ENCODE measurements at regions not wholly inside any gene's neighbourhood (a gene's known extent, or its start where the extent isn't known, plus 50 kb on each side); places are given as distances from the start of the nearest gene placed in this dataset.

DNA sequence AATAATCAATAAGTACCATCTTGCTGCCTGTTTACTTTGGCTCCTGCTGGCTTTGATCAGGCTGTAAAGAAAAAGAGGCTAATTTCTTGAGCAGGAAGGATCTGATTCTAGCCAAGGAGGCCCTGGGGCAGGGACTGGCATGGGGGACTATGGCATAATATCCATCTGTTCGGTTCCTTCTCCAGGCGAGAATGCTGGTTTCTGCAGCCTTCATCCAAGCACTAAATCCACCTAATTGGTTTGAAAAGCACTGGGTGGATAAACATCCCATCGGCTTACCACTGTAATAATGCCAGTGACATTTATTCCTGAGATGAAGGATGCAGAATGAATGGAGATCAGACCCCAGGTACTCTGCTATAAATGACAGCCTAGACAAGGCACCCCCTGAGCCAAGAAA, 180.0 kb upstream of the ASIC2 start:
- in situ Hi-C loops (cut with MboI; ENCODE audit: low sequenced_read_pairs): no loop called here

DNA sequence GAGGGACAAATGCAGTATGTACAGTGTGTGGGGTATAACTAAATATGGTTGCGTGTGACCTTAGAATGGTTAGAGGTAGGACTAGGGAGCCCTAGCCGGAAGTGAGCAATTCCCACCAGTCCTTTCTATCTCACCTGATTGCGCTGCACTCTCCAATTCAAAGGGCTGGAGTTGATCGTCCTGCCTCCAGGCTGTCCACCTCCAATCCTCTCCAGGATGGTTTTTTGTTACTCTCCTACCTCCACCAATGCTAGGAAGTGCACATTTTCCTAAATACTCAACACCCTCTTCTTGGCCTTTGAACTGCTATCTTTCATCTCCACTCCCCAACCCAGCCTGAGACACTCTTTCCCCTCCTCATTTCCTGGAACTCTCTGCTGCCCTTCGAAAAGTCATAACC, 181.7 kb upstream of the ASIC2 start:
- in situ Hi-C loops (cut with MboI; ENCODE audit: low sequenced_read_pairs): no loop called here

DNA sequence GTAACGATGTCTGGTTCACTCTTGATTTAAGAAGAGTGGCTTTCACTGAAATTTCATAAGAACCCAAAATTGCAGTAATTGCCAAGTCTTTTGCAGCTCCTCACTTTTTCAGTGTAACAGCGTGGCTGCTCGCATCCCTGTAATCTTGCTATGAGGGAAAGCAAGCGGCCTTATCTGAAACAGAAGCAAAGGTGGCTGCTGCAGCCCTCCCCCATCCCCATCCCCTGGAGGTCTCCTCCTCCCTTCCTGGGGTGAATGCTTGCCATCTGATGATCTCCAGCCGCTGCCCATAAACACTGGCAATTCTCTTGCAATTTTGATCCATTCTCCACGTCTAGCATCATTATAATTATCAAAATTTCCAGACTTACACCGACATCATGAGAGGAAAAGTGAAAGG, 182.5 kb upstream of the ASIC2 start:
- in situ Hi-C loops (cut with MboI; ENCODE audit: low sequenced_read_pairs): no loop called here

DNA sequence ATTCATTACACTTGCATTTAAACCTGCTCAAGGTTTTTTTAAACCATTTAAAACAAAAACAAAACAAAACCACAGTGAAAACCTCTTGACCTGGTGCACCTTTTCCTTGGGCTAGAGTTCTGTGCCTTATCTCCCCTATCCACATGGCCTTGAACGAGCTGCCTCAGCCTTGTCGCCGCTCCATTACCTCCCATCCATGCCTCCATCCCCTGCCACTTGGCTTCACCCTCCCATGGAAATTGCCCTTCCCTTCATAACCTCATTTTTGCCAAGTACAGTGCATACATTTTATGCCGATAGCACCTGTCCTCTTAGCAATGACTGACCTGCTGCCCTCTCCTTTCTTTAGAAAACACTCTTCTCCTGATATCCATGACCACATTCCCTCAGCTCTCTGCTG, 188.6 kb upstream of the ASIC2 start:
- in situ Hi-C loops (cut with MboI; ENCODE audit: low sequenced_read_pairs): no loop called here

DNA sequence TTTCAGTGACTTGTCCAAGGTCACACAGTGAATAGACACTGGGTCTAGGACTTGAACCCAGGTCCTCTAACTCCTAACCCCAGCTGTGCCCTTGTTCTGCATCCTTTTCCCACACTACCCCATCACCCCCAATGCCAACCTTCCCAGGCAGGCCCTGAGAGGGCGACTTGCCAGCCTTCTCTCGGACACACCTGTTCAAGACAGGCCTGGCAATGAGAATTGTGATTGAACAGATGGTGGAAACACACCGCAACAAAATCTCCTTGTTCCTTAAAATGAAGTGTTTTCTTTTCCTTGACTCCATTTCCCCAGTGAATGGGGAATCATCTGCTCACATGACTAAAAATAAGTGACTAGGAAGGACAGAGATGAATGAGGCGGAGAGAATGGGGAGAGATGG, 189.5 kb upstream of the ASIC2 start:
- in situ Hi-C loops (cut with MboI; ENCODE audit: low sequenced_read_pairs): no loop called here

DNA sequence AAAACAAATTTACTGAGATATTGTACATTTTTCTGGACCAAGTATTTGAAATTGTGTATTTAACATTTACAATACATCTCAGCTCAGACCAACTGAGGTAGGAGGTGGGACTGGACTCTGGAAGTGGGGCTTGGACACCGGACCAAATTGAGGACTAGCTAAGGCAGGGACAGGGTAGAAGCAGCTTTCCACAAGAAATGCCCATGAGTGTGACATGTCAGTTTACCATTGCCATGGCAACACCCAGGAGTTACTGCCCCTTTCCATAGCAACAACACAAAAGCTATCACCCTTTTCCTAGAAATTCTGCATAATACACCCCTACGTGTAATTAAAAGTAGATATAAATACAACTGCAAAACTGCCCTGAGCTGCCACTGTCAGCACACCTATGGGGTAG, 191.5 kb upstream of the ASIC2 start:
- in situ Hi-C loops (cut with MboI; ENCODE audit: low sequenced_read_pairs): no loop called here

DNA sequence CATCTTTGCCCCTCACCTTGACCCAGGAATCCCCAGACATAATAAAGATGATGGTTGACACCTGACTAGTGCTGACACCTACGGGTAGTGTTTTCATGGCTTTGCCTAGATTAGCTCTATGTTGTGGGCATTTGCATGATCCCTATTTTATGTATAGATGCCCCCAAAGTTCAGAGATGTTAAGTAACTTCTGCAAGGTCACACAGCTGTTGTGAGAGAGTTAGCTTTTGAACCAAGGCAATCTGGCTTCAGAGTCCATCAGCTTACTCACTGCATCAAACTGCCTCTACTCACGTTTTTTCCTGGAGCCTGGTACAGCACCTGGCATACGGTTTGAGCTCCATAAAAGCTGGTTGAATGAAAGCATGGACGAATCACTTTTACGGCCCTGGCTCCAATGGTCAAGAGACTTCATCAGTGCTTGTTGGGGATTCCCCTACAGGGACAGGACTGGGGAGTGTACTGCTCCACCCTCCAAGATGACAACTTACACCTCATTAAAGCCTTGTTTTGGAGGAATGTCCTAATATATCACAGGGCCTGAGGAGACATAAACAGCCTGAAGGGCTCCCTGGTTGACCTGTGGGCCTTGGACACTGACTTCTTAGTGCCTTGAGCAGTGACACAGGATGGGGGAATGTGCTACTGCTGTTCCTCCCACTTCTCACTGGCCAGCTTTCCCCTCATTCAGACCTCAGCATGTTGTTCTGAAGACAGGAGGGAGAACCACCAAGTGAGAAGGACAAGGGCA, 193.2 kb upstream of the ASIC2 start:
- in situ Hi-C loops (cut with MboI; ENCODE audit: low sequenced_read_pairs): no loop called here

DNA sequence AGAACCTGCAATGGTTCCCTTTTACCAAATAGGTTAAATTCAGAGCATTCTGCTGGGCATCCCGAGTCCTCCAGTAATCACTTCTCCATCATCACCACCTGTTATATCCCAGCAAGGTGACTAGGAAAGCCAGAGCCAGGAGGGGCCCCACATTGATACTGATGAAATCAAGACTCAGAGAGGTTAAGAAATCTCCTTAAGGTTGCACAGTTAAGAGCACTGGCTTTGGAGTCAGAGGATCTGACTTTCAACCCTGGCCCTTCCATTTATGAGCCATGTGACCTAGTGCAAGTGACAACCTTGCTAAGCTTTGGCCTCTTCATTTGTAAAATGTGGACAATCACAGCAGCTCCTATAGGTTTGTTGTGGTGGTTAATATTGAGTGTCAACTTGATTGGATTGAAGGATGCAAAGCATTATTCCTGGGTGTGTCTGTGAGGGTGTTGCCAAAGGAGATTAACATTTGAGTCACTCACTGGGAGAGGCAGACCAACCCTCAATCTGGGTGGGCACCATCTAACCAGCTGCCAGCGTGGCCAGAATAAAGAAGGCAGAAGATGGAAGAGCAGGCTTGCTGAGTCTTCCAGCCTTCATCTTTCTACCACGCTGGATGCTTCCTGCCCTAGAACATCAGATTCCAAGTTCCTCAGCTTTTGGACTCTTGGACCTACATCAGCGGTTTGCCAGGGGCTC, 194.2 kb upstream of the ASIC2 start:
- in situ Hi-C loops (cut with MboI; ENCODE audit: low sequenced_read_pairs): no loop called here

DNA sequence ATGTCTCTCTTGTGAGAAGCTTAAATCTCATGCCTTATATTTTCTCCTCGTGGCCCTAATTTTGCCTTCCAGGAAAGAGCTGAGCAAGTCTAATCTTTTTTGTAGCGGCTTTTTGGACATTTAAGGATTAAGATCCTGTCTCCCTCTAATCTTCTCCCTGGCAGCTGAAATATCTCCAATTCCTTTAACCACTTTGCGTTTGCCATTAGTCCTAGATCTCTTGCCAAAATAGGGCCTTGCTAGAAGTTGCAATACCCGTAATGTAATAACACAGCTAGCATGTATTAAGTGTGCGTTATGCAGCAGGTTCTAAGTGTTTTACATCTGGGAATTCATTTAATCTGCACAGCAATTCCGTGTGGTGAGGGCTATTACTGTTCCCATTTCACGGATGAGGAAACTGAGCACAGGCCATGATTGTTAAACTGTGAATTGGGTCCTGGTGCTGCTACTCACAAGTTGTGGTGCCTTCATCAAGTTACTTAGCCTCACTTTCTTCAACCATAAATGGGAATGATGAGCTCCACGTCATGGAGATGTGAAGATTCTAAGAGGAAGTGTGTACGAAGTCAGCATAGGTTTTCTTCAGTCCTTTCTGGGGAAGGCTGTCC, 198.9 kb upstream of the ASIC2 start:
- in situ Hi-C loops (cut with MboI; ENCODE audit: low sequenced_read_pairs): no loop called here

DNA sequence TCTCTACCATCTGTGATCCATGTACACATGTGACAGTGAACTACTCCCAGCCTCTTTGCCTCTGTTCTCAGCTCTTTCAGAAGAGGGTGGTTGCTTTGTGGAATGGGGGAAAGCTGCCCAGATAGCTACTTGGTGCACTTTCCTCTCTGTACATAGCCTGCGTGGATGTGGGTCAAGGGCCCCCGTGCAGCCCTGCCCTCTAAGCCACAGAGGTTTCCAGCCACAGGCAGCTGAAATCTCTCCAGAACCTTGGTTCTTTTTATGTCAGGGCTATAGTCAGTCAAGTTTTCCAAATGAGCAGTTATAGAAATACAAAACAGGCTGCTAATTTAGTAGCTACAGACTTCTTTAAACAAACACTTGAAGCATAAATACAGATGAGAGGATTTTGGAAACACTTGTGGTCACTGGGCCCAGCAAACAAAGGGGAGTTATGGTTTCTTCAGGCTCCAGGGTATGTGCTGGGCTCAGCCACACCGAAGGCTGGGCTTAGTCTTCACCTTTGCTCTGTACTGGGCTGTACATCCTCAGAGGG, 199.7 kb upstream of the ASIC2 start:
- in situ Hi-C loops (cut with MboI; ENCODE audit: low sequenced_read_pairs): no loop called here

DNA sequence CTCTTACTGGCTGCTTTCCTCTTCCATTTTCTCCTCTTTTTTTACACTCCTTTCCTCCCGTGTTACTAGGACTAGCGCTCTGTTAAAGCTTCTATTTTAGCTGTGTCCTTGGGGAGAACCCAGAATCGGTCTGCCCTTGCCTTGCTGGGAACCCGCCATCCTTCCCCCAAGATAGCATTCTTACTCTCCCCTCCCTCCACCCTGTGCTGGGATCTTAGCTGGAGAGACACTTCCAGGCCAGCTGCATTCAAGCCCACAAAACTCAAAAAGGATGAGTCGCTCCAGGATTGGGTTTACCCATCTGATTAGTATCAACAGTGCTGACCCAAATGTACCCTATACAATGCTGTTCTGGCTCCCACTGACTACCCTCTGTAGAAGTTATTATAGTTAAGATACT, 200.5 kb upstream of the ASIC2 start:
- in situ Hi-C loops (cut with MboI; ENCODE audit: low sequenced_read_pairs): no loop called here

DNA sequence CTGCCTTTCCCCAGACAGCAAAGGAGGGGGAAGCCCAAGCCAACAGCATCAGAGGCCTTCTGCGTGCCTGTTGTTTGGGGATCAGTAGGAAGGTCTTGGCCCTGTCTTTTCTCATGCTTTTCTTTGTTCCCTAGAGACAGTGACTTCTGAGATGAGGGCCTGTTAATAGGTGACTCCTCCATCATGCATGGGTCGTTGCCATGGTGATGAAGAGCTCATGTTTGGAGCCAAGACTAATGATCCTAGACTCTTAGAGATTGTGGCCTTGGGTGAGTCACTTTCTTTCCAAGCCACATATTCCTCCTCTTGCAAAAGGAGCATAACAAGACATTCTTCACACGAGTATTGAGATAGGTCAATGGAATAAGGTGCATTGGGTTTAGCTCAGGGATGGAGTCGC, 201.1 kb upstream of the ASIC2 start:
- in situ Hi-C loops (cut with MboI; ENCODE audit: low sequenced_read_pairs): no loop called here

DNA sequence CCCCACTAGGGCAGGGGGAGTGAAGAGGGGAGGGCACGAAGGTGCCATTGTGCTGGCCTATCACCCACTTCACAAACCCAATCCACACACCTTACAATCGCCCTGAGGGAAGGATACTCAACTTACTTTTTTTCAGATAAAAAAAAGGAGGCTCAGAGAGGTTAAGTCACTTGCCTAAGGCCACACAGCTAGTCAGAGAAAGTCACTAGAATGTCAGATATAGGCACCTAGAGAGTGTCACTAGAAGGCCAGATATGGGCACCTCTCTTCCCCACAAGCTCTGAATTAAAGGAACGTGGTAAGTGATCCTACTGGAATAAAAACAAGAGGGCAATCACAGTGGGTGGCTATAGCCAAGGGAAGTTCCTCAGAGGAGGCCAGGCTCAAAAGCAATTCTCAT, 204.5 kb upstream of the ASIC2 start:
- in situ Hi-C loops (cut with MboI; ENCODE audit: low sequenced_read_pairs): no loop called here

DNA sequence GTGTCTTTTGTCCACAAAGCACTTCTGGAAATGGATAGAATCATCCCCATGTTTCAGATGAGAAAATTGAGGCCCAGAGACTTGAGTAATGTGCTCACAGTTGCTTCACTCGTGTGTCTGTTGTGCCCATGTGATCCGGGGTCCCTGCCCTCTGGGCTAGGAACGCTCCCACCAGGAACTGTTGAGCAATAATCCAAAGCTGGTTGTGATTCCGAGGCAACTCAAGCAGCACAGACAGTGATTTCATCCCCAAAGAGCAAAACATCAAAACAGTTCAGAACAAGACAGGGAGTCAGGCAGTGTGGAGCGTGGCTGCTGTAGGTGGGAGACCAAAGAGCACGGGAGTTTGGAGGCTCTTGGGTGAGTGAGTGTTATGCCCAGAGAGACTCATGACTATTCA, 205.0 kb upstream of the ASIC2 start:
- in situ Hi-C loops (cut with MboI; ENCODE audit: low sequenced_read_pairs): no loop called here

DNA sequence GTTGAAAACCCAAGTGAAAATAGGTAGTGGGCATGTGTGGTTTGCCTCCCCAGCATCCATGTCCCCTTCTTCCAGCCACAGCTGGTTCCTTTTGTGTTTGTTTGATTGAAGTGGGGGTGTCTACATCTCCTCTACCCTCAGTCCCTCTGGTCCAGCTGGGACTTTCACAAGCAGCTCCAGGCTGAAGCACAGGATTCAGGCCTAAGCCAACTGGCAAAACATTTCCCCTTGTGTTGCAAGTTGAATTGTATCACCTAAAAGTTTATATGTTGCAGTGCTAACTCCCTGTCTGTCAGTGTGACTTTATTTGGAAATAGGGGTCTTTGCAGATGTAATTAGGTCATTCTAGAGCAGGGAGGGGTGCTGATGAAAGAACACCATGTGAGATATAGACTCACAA, 205.9 kb upstream of the ASIC2 start:
- in situ Hi-C loops (cut with MboI; ENCODE audit: low sequenced_read_pairs): no loop called here

DNA sequence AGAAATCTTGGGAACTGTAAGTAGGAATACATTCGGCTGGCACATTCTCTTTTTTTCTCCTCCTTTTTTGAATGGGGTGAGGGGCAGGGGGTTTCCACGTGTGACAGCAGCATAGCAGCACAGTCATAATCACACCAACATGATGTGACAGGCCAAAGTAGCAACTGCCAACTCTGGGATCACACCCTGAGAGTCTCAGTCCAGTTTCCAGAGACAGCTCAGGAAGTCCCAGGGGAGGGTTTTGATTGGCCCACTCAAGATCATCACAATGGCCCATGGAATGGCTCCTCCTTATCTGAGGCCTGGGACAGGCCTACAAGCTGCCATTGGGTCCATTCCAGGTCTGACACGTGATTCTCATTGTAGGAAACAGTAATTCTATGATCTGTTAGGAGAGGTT, 207.1 kb upstream of the ASIC2 start:
- in situ Hi-C loops (cut with MboI; ENCODE audit: low sequenced_read_pairs): no loop called here

DNA sequence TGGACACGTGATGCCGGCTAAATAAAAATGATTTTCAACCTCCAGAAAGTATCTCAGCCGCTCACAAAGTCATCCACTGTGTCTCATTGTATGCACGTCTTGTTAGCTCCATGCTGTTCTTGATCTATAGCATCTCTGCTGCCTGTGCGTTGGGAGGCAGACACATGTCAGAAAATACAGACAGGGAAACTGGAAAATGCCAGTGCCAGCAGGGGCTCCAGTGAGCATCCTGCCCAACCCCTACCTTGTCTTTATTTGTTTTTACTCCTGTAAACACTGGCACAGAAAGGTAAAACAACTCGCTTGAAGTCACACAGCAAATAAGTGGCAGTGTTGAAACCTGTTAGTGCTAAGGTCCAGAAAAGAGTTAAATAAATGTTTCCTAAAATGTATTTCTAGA, 208.1 kb upstream of the ASIC2 start:
- in situ Hi-C loops (cut with MboI; ENCODE audit: low sequenced_read_pairs): no loop called here

DNA sequence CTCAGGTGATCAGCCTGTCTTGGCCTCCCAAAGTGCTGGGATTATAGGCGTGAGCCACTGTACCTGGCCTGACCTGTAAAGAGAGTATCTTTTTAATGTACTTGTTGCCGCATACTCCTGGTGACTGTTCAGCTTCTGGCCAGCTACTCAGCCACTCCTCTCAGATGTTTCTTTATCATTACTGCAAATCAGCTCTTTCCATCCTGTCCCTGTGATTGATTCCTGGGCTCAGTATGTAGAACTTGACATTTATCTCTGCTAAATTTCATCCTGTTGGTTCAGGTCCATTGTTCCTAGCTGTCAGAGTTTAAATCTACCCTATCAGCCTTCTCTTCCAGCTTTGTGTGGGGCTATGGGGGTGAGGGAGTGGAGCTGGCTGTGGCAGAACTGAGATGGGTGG, 211.5 kb upstream of the ASIC2 start:
- in situ Hi-C loops (cut with MboI; ENCODE audit: low sequenced_read_pairs): no loop called here

DNA sequence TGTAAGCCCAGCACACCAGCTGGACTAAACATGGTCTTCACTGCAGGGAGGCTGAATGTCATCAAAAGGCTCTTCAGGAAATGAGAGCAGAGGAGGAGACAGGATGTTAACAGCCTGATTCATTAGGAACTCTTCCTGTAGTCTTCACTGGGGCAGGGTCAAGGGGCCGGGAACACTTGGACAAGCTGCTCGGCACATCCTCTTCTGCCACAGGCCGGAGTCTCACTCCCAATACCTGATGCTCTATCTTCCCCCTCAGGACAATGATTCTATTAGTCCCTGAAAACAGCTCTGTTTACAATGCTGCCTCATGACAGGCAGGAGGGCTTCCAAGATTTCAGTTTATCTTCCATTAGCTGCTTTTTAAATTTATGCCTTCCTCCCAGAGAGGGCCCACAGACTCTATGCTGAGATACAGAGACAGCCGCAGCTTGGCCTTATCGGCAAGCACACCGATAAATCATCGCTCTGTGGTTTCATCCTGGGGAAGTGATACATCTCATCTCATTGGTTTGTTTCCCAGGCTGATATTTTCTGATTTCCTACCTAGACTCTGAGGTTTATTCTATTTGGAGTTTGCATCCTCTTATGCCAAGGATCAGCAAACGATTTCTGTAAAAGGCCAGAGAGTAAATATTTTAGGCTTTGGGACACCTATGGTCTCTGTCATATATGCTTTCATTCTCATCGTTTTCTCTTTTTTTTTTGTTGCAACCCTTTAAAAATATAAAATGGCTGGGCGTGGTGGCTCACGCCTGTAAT, 214.0 kb upstream of the ASIC2 start:
- in situ Hi-C loops (cut with MboI; ENCODE audit: low sequenced_read_pairs): no loop called here

DNA sequence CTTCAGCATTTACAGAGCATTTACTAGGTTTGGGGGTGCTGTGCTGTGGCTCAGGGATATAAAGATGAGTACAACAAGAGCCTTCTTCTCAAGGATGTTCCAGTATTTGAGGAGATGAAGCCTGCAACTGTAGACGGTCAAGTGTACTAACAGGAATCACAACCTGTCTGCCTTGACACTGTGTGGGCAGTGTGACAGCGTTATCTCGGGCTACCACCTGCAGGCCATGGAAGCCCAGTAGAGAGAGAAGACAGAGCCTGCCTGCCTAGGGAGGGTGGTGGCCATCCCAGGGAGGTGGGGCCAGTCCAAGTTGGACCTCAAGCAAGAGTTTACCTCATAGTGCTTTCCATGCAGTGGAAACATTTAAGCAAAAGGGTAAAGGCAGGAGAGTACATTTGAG, 215.1 kb upstream of the ASIC2 start:
- in situ Hi-C loops (cut with MboI; ENCODE audit: low sequenced_read_pairs): no loop called here

DNA sequence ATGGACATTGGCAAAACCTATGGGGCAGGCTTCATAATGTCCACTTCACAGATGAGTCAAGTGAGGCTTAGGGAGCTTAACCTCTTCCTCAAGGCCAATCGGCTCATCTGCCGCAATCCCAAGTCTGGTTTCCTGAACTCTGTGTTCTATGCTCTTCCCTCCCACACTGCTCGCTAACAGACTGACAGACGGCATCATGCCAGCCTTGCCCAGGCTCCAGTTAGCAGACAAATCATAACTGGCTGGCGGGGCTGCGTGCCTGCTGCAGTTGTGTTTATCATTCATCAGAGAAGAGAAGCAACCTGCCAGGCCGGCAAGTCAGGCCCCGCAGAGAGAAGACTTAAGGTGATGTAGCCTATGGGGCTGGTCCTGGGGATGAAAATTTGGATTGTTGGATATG, 216.2 kb upstream of the ASIC2 start:
- in situ Hi-C loops (cut with MboI; ENCODE audit: low sequenced_read_pairs): no loop called here
